ENCODE measurements at regions not wholly inside any gene's neighbourhood (a gene's known extent, or its start where the extent isn't known, plus 50 kb on each side); places are given as distances from the start of the nearest gene placed in this dataset.

GRCh38 chr4:54861201-54861600 lies 203.4 kb downstream of the KIT start:
- no peak overlapping the region for H3K23ac ChIP-seq (ENCODE audit: low read depth, low read length)
- 0 out of 4 replicates have a peak overlapping the region, but pooled peaks of 1 of the 2 experiments have one; percentile 41 for H4K8ac ChIP-seq (ENCODE audit: low read depth in 2 of 2, low read length in 2 of 2)
- H2AK5ac ChIP-seq (ENCODE audit: low read depth, low read length): no peak overlapping the region
- POLR2A ChIA-PET (ENCODE audit: unreplicated experiment): no interaction called here
- H3K9me3 ChIP-seq (ENCODE audit: control insufficient read depth, insufficient read depth, low read length): no peaks in the 10 kb centered on the region; the same call in 1 of the 2 replicates
- H3K79me1 ChIP-seq (ENCODE audit: low read depth in 1 of 2, low read length in 2 of 2): no peaks in the 10 kb centered on the region
- H3K9me1 ChIP-seq (ENCODE audit: insufficient read depth, low read length): no peaks in the 10 kb centered on the region
- H3K27me3 ChIP-seq (ENCODE audit: control insufficient read depth, insufficient read depth, low read length): peaks cover 25% of the 10 kb centered on the region
- dilution Hi-C loops (cut with HindIII; ENCODE audit: low sequenced_read_pairs, unreplicated experiment): no loop called here
- H4K20me1 ChIP-seq (ENCODE audit: insufficient read depth, low read length): no peaks in the 10 kb centered on the region
- peak overlapping the region; percentile 45; the same call in 1 of the 2 replicates for H4K91ac ChIP-seq (ENCODE audit: insufficient read depth, low read depth, low read length)
- ATAC-seq (ENCODE audit: low read depth) (peak; percentile 48), DNase-seq (no peak)
- H3K27ac ChIP-seq (ENCODE audit: insufficient read depth, low read length): no peak overlapping the region
- H2AFZ ChIP-seq (replicated peaks; ENCODE audit: low read length, poor library complexity): no peak overlapping the region
- H3K18ac ChIP-seq (ENCODE audit: low read depth, low read length): peak overlapping the region; percentile 37
- H3K4me3 ChIP-seq (ENCODE audit: insufficient read depth, low read depth, low read length): no peak overlapping the region
- BruUV-seq (replicated peaks): no TSS peak
- H3K4ac ChIP-seq (ENCODE audit: low read depth, low read length): no peak overlapping the region; the same call in 1 of the 2 replicates
- TF ChIP-seq, protein P1, sequence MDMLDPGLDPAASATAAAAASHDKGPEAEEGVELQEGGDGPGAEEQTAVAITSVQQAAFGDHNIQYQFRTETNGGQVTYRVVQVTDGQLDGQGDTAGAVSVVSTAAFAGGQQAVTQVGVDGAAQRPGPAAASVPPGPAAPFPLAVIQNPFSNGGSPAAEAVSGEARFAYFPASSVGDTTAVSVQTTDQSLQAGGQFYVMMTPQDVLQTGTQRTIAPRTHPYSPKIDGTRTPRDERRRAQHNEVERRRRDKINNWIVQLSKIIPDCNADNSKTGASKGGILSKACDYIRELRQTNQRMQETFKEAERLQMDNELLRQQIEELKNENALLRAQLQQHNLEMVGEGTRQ (IDR thresholded peaks at IDR 0.05; ENCODE audit: low read depth, low read length): no peak
- H3K4me2 ChIP-seq (ENCODE audit: low read depth, low read length): no peak overlapping the region
- H4K5ac ChIP-seq (ENCODE audit: low read depth, low read length): no peak overlapping the region
- H2BK15ac ChIP-seq (ENCODE audit: low read depth, low read length): no peak overlapping the region
- H2AK9ac ChIP-seq (replicated peaks; ENCODE audit: low read depth, low read length, poor library complexity): no peak overlapping the region
- H2BK20ac ChIP-seq (ENCODE audit: low read depth, low read length): no peak overlapping the region
- no peak overlapping the region for H3K9ac ChIP-seq (ENCODE audit: low read depth, low read length)
- no peak overlapping the region for H2BK120ac ChIP-seq (ENCODE audit: low read depth, low read length)
- in situ Hi-C loops (cut with MboI; ENCODE audit: low sequenced_read_pairs): no loop called here
- no peak overlapping the region for H3K14ac ChIP-seq (replicated peaks; ENCODE audit: low read depth, low read length)
- WGBS, 2 experiments (ENCODE audit: extremely low coverage in 2 of 2, insufficient read length in 1 of 2): 57% methylated on average over 2 of the region's 2 CpGs; no CpG with 5 or more reads in 1 of the 2 experiments
- CTCF ChIA-PET: no interaction called here
- H3K56ac ChIP-seq (ENCODE audit: extremely low read depth, insufficient read depth, low read length): no peak overlapping the region
- H3K4me1 ChIP-seq (ENCODE audit: control insufficient read depth, insufficient read depth, low read length): 0 out of 2 replicates have a peak, but pooled peaks cover 2% of the 10 kb centered on the region
- intact Hi-C loops (cut with micrococcal nuclease): no loop called here
- no peak overlapping the region for H2BK5ac ChIP-seq (ENCODE audit: low read depth, low read length, poor library complexity, severe bottlenecking)
- no peaks in the 10 kb centered on the region for H3K36me3 ChIP-seq (ENCODE audit: control insufficient read depth, insufficient read depth, low read length)

Measured in IMR-90 (cell line).